Neural cell (in vitro differentiated cells): ENCODE measurements at regions not wholly inside any gene's neighbourhood (a gene's known extent, or its start where the extent isn't known, plus 50 kb on each side); places are given as distances from the start of the nearest gene placed in this dataset.

Source experiments
- CTCF ChIP-seq: fragments of 450-650 bp; IDR thresholded peaks from 2 replicates; pipeline ENCODE4 v1.5.1; 2014; ENCODE audit warnings: antibody characterized with exemption, mild to moderate bottlenecking, moderate library complexity; ENCODE audit not compliant: poor library complexity, severe bottlenecking
- EP300 ChIP-seq: fragments of 450-650 bp; conservative IDR thresholded peaks from 2 replicates; pipeline ENCODE4 v1.6.1; 2014; ENCODE audit warnings: antibody characterized with exemption, mild to moderate bottlenecking, moderate library complexity; ENCODE audit not compliant: poor library complexity, severe bottlenecking
- EZH2 ChIP-seq: fragments of 200-600, 300-800 bp; shearing (Covaris generic), sonication (generic); IDR thresholded peaks from 2 replicates; pipeline ENCODE4 v1.6.1; 2014; ENCODE audit warnings: antibody characterized with exemption, low read length, borderline replicate concordance, mild to moderate bottlenecking; ENCODE audit not compliant: insufficient read depth, poor library complexity, severe bottlenecking
- MXI1 ChIP-seq: fragments of 450-650 bp; conservative IDR thresholded peaks from 2 replicates; pipeline ENCODE4 v1.6.1; 2014; ENCODE audit warnings: antibody characterized with exemption, mild to moderate bottlenecking; ENCODE audit not compliant: poor library complexity, severe bottlenecking
- POLR2AphosphoS5 ChIP-seq: IDR thresholded peaks from 2 replicates; pipeline ENCODE4 v1.6.1; 2012
- RAD21 ChIP-seq: fragments of 450-650 bp; conservative IDR thresholded peaks from 2 replicates; pipeline ENCODE4 v1.6.1; 2014; ENCODE audit warnings: antibody characterized with exemption, mild to moderate bottlenecking, moderate library complexity
- REST ChIP-seq: IDR thresholded peaks from 2 replicates; pipeline ENCODE4 v1.6.1; 2012; ENCODE audit warnings: borderline replicate concordance
- TAF1 ChIP-seq: IDR thresholded peaks from 2 replicates; pipeline ENCODE4 v1.6.1; 2012; ENCODE audit warnings: low read depth

GRCh38 chr6:147774856-147775255 lies 266.4 kb downstream of the SAMD5 start:
- TF ChIP-seq CTCF (no peak), REST (no peak), EZH2 (no peak), EP300 (no peak), POLR2AphosphoS5 (no peak), MXI1 (no peak), TAF1 (no peak), RAD21 (no peak)
